ENCODE measurements at regions not wholly inside any gene's neighbourhood (a gene's known extent, or its start where the extent isn't known, plus 50 kb on each side); places are given as distances from the start of the nearest gene placed in this dataset.

- Histone ChIP-seq H3K27ac (no peak overlapping the region), H3K4me3 (ENCODE audit: low read depth in 1 of 2, low read length in 1 of 2) (no peak overlapping the region), H3K27me3 (no peaks in the 10 kb centered on the region), H3K4me1 (ENCODE audit: control insufficient read depth in 1 of 2, insufficient read depth in 1 of 2, low read depth in 1 of 2, low read length in 1 of 2) (no peaks in the 10 kb centered on the region), H3K9me3 (no peaks in the 10 kb centered on the region), H3K36me3 (no peaks in the 10 kb centered on the region)
- no peak for TF ChIP-seq CTCF (IDR thresholded peaks at IDR 0.05)
Measured at GRCh38 chr12:87280893-87281292, 748.3 kb downstream of the C12orf50 start.

GRCh38 chr12:87280356-87280755, 748.8 kb downstream of the C12orf50 start:
- no peaks in the 10 kb centered on the region for H3K27me3 ChIP-seq
- no peaks in the 10 kb centered on the region for H3K36me3 ChIP-seq
- H3K4me3 ChIP-seq (ENCODE audit: low read depth in 1 of 2, low read length in 1 of 2), result no peak overlapping the region
- no peak for TF ChIP-seq CTCF (IDR thresholded peaks at IDR 0.05)
- H3K27ac ChIP-seq, result no peak overlapping the region
- H3K4me1 ChIP-seq (ENCODE audit: control insufficient read depth in 1 of 2, insufficient read depth in 1 of 2, low read depth in 1 of 2, low read length in 1 of 2), result no peaks in the 10 kb centered on the region
- no peaks in the 10 kb centered on the region for H3K9me3 ChIP-seq

GRCh38 chr12:87274594-87275245, 754.5 kb downstream of the C12orf50 start:
- no peak for TF ChIP-seq CTCF (IDR thresholded peaks at IDR 0.05)
- no peaks in the 10 kb centered on the region for H3K27me3 ChIP-seq

GRCh38 chr12:87272851-87273250, 756.4 kb downstream of the C12orf50 start:
- no peaks in the 10 kb centered on the region for H3K4me1 ChIP-seq (ENCODE audit: control insufficient read depth in 1 of 2, insufficient read depth in 1 of 2, low read depth in 1 of 2, low read length in 1 of 2)
- H3K27ac ChIP-seq, result no peak overlapping the region
- TF ChIP-seq CTCF (IDR thresholded peaks at IDR 0.05), result no peak
- H3K36me3 ChIP-seq, result no peaks in the 10 kb centered on the region
- H3K27me3 ChIP-seq, result no peaks in the 10 kb centered on the region
- no peak overlapping the region for H3K4me3 ChIP-seq (ENCODE audit: low read depth in 1 of 2, low read length in 1 of 2)
- no peaks in the 10 kb centered on the region for H3K9me3 ChIP-seq

More at GRCh38 chr12:87274594-87275245, 754.5 kb downstream of the C12orf50 start:
- Histone ChIP-seq H3K4me3 (ENCODE audit: low read depth in 1 of 2, low read length in 1 of 2) (no peak overlapping the region), H3K36me3 (no peaks in the 10 kb centered on the region), H3K9me3 (no peaks in the 10 kb centered on the region), H3K4me1 (ENCODE audit: control insufficient read depth in 1 of 2, insufficient read depth in 1 of 2, low read depth in 1 of 2, low read length in 1 of 2) (no peaks in the 10 kb centered on the region), H3K27ac (no peak overlapping the region)

GRCh38 chr12:87270919-87271318, 758.3 kb downstream of the C12orf50 start:
- no peaks in the 10 kb centered on the region for H3K27me3 ChIP-seq

More at GRCh38 chr12:87270919-87271318, 758.3 kb downstream of the C12orf50 start:
- Histone ChIP-seq H3K27ac (no peak overlapping the region), H3K9me3 (no peaks in the 10 kb centered on the region), H3K4me3 (ENCODE audit: low read depth in 1 of 2, low read length in 1 of 2) (no peak overlapping the region), H3K36me3 (no peaks in the 10 kb centered on the region), H3K4me1 (ENCODE audit: control insufficient read depth in 1 of 2, insufficient read depth in 1 of 2, low read depth in 1 of 2, low read length in 1 of 2) (no peaks in the 10 kb centered on the region)
- no peak for TF ChIP-seq CTCF (IDR thresholded peaks at IDR 0.05)
